OCI-LY7 (cell line): ENCODE measurements at regions not wholly inside any gene's neighbourhood (a gene's known extent, or its start where the extent isn't known, plus 50 kb on each side); places are given as distances from the start of the nearest gene placed in this dataset.

Experiments
- BruUV-seq: library from RNA; stranded (reverse); fragments of 400-500 nt; replicated peaks from 2 replicates; lab custom pipeline; 2021; lab: Mats Ljungman, UMichigan
- CTCF ChIA-PET: fragments of 300-600 bp; sonication (Branson Sonifier 250); formaldehyde crosslinking; loops from one replicate; lab custom pipeline; 2022; ENCODE audit warnings: antibody characterized with exemption; ENCODE audit not compliant: unreplicated experiment; lab: Charles Lee
- POLR2A ChIA-PET: fragments of 300-600 bp; sonication (Branson Sonifier 250); formaldehyde crosslinking; loops from one replicate; lab custom pipeline; 2022; ENCODE audit warnings: antibody characterized with exemption; lab: Charles Lee
- DNase-seq: peaks from one replicate; pipeline ENCODE4 v3.0.0-alpha.2; 2015; ENCODE audit warnings: low spot score
- H2AFZ ChIP-seq: fragments of 200-600 bp; sonication (generic), shearing (Covaris generic); 2 replicates; pipeline ENCODE4 v1.6.1; 2014; ENCODE audit warnings: mild to moderate bottlenecking, antibody characterized with exemption, low read length, moderate library complexity
- H3K27ac ChIP-seq: fragments of 200-600 bp; sonication (generic); 2 replicates; pipeline ENCODE4 v1.5.1; 2014; ENCODE audit warnings: mixed run types, low read depth, mild to moderate bottlenecking, moderate library complexity, low read length, inconsistent platforms; ENCODE audit not compliant: poor library complexity, severe bottlenecking
- H3K36me3 ChIP-seq: fragments of 200-600 bp; sonication (generic); 2 replicates; pipeline ENCODE4 v1.6.1; 2014; ENCODE audit warnings: mild to moderate bottlenecking, antibody characterized with exemption, low read length, moderate library complexity, mixed read lengths; ENCODE audit not compliant: insufficient read depth
- H3K4me1 ChIP-seq: fragments of 200-600 bp; sonication (generic); 2 replicates; pipeline ENCODE4 v1.5.1; 2014; ENCODE audit warnings: mild to moderate bottlenecking, low read length; ENCODE audit not compliant: insufficient read depth, poor library complexity, severe bottlenecking
- H3K4me2 ChIP-seq: fragments of 200-600 bp; sonication (generic); 2 replicates; pipeline ENCODE4 v1.6.1; 2014; ENCODE audit warnings: mild to moderate bottlenecking, low read length
- H3K4me3 ChIP-seq: fragments of 200-600 bp; sonication (generic); 2 replicates; pipeline ENCODE4 v1.5.1; 2014; ENCODE audit warnings: mild to moderate bottlenecking, low read depth, low read length; ENCODE audit not compliant: poor library complexity, severe bottlenecking
- H3K79me2 ChIP-seq: fragments of 200-600 bp; sonication (generic); 2 replicates; pipeline ENCODE4 v1.6.1; 2016; ENCODE audit warnings: low read depth, mild to moderate bottlenecking, low read length, moderate library complexity, mixed read lengths; ENCODE audit not compliant: insufficient read depth
- H3K9me2 ChIP-seq: fragments of 200-600 bp; sonication (generic); 2 replicates; pipeline ENCODE4 v1.6.1; 2016; ENCODE audit warnings: mild to moderate bottlenecking, low read length, mixed read lengths; ENCODE audit not compliant: insufficient read depth
- H3K9me3 ChIP-seq: fragments of 200-600 bp; sonication (generic); 2 replicates; pipeline ENCODE4 v1.6.1; 2014; ENCODE audit warnings: mild to moderate bottlenecking, mixed run types, low read length, mixed read lengths
- H4K20me1 ChIP-seq: fragments of 200-600 bp; sonication (generic); 2 replicates; pipeline ENCODE4 v1.6.1; 2014; ENCODE audit warnings: mild to moderate bottlenecking, antibody characterized with exemption, low read length, moderate library complexity, mixed read lengths; ENCODE audit not compliant: insufficient read depth
- EZH2phosphoT487 ChIP-seq: fragments of 200-600 bp; sonication (generic); IDR thresholded peaks from 2 replicates; pipeline ENCODE4 v1.6.1; 2018; ENCODE audit warnings: low read depth, borderline replicate concordance, mild to moderate bottlenecking, mixed run types, antibody characterized with exemption, low read length, moderate library complexity, mixed read lengths
- intact Hi-C: fragments of 100-400 bp; cut with micrococcal nuclease; formaldehyde crosslinking; loops from one replicate; pipeline ENCODE4 v1.10.0; 2022; ENCODE audit not compliant: unreplicated experiment
- TF ChIP-seq, protein P1 (sequence below): fragments of 200-600 bp; sonication (generic); conservative IDR thresholded peaks from 2 replicates; pipeline ENCODE4 v1.5.1; 2014; ENCODE audit warnings: mild to moderate bottlenecking, antibody characterized with exemption, low read length, moderate library complexity, mixed read lengths

DNA sequence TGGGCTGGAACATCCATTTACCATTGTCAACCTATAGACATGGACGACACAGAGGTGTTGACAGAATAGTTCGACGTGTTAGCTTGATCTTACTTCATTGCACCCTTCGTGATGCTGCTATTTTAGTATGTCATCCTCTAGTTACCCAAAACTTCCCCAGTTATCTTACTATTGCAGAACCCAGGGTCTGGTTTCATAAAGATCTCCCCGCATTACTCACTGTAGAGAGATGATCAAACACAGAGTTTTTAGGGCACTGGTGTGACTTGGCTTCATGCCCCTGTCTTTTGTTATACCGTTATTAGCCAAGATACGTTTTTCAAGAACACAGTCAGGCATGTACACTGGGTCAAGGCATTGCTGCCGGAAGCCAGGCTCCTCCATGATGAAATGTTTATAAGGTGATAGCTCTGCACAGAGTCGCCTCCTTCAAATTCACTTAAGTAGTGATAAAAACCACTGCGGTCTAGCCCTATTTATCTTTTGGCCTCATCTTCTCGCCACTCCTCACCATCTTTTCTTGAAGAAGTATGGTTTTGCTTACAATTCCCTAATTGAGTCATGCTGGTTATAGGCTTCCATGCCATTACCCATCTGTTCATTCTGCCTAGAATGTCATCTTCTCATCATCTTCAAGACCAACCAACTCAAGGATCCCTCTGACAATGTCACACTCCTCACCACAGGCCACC, 1127.9 kb downstream of the VRK1 start:
- no peak overlapping the region for H3K4me3 ChIP-seq
- TF ChIP-seq, protein P1, sequence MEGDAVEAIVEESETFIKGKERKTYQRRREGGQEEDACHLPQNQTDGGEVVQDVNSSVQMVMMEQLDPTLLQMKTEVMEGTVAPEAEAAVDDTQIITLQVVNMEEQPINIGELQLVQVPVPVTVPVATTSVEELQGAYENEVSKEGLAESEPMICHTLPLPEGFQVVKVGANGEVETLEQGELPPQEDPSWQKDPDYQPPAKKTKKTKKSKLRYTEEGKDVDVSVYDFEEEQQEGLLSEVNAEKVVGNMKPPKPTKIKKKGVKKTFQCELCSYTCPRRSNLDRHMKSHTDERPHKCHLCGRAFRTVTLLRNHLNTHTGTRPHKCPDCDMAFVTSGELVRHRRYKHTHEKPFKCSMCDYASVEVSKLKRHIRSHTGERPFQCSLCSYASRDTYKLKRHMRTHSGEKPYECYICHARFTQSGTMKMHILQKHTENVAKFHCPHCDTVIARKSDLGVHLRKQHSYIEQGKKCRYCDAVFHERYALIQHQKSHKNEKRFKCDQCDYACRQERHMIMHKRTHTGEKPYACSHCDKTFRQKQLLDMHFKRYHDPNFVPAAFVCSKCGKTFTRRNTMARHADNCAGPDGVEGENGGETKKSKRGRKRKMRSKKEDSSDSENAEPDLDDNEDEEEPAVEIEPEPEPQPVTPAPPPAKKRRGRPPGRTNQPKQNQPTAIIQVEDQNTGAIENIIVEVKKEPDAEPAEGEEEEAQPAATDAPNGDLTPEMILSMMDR = no peak
- TF ChIP-seq EZH2phosphoT487 = no peak
- H3K4me2 ChIP-seq = no peak overlapping the region
- no peaks in the 10 kb centered on the region for H3K4me1 ChIP-seq
- intact Hi-C loops = no loop called here
- no peaks in the 10 kb centered on the region for H3K9me3 ChIP-seq
- H3K27ac ChIP-seq = no peak overlapping the region
- no peaks in the 10 kb centered on the region for H4K20me1 ChIP-seq
- no TSS peak for BruUV-seq
- POLR2A ChIA-PET = no interaction called here
- H3K9me2 ChIP-seq = no peaks in the 10 kb centered on the region
- no peak for DNase-seq
- no peak overlapping the region for H2AFZ ChIP-seq
- no peaks in the 10 kb centered on the region for H3K79me2 ChIP-seq
- CTCF ChIA-PET = no interaction called here
- no peaks in the 10 kb centered on the region for H3K36me3 ChIP-seq

DNA sequence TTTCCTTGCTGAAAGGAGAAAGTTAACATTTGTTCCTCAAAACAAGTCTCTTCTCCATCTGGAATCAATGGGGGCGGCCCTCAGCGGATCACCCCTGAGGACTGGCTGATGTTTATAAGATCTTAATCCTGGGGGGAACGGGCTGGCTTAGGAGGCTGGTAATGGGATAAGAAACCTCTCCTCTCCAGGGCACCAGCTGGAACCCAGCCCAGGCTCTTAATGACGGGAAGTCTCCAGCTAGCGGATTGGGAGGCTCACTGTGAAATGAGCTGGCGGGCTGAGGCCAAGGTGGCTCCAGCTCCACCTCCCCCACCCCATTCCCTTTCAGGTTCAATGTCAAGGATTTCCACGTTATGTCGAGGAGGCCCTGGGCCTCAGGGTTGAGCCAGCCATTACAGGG, 1133.0 kb downstream of the VRK1 start:
- DNase-seq = no peak
- TF ChIP-seq, protein P1 = no peak
- no peak for TF ChIP-seq EZH2phosphoT487
- Histone ChIP-seq H3K4me1 (no peaks in the 10 kb centered on the region), H3K4me2 (no peak overlapping the region), H3K9me2 (no peaks in the 10 kb centered on the region), H2AFZ (no peak overlapping the region), H3K27ac (no peak overlapping the region), H3K9me3 (no peaks in the 10 kb centered on the region), H3K36me3 (no peaks in the 10 kb centered on the region), H3K79me2 (no peaks in the 10 kb centered on the region), H3K4me3 (no peak overlapping the region), H4K20me1 (no peaks in the 10 kb centered on the region)
- CTCF ChIA-PET = interaction anchor here (0.6 kb wide), 1 partner anchor 882 kb away, joined by 4 read pairs; no protein-coding TSS in a partner anchor
- BruUV-seq = no TSS peak
- POLR2A ChIA-PET = interaction anchor here (1.2 kb wide), 1 partner anchor 16 kb away, joined by 3 read pairs; no protein-coding TSS in a partner anchor
- intact Hi-C loops = no loop called here

DNA sequence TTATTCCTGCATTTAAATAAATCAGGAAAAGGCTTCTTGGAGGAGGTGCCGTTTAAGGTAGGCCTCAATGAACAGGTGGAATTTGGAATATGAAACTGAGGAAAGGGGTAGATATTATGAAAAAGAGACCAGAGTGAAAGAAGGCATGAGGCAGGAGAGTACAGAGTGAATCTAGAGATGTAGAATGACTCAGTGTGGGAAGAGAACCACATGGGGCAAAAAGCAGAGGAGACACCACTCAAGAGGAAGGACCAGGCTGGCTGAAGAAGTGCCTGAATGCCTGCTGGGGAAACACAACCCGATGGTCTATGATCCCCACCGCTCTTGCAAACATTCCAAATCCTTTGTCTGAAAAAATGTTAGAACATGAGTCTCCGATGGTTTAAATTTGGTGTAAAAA, 1134.1 kb downstream of the VRK1 start:
- Histone ChIP-seq H4K20me1 (no peaks in the 10 kb centered on the region), H2AFZ (no peak overlapping the region), H3K9me2 (no peaks in the 10 kb centered on the region), H3K4me3 (no peak overlapping the region), H3K79me2 (no peaks in the 10 kb centered on the region), H3K4me2 (no peak overlapping the region), H3K27ac (no peak overlapping the region), H3K9me3 (no peaks in the 10 kb centered on the region), H3K36me3 (no peaks in the 10 kb centered on the region), H3K4me1 (no peaks in the 10 kb centered on the region)
- CTCF ChIA-PET = no interaction called here
- no TSS peak for BruUV-seq
- TF ChIP-seq, protein P1 = no peak
- TF ChIP-seq EZH2phosphoT487 = no peak
- DNase-seq = no peak
- POLR2A ChIA-PET = interaction anchor here (1.2 kb wide), 1 partner anchor 17 kb away, joined by 3 read pairs; no protein-coding TSS in a partner anchor
- intact Hi-C loops = no loop called here
